ENCODE measurements at regions not wholly inside any gene's neighbourhood (a gene's known extent, or its start where the extent isn't known, plus 50 kb on each side); places are given as distances from the start of the nearest gene placed in this dataset.
"Not testable (repeated sequence)": the region's sequence is repeated elsewhere in the genome, so short reads cannot be mapped to it uniquely, and the experiment has no call there.

GRCh38 chr4:112708772-112709171 is 71.8 kb downstream of the LARP7 start:
- no peak for DNase-seq

DNA sequence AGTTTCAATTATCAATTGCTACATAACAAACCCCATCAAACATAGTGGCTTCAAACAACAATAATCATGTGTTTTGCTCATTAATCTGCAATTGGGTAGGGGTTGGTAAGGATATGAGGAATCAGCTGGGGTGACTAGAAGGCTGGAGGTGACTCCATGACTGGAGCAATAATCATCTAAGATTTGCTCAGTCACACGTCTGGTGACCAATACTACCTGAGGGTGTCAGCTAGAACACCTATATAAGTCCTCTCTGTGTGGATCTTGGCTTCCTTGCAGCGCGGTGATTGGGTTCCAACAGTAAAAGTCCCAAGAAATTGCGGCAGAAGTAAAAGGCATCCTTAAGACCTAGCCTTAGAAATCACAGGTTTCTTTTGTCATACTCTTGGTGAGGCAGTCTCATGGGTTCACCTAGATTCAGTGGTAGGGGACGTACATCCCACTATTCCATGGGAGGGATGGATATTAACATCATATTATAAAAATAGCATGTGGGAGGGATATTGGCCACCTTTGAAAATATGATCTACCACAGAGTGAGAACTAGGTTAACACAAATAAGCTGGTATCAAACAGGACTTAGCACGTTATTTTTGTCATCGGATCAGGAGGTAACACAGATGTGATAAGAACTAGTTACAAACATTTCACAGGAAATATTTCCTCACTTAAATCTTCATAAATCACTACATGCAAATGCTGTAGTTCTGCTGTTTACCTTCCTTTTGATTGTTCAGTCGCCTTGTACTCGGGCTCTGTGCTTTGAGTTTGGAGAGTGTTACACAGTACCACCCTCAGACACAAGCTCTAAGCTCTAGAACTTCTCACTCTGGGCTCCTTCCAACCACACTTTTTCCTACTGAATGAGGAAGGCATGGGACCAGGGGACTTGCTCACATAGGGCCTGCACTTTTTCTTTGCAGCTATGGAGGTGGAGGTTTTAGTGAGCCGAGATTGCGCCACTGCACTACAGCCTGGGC is 78.3 kb downstream of the LARP7 start:
- no peak for DNase-seq

- no peak for DNase-seq
These were observed 80.9 kb downstream of the LARP7 start for GRCh38 chr4:112717856-112718255.

- no peak for DNase-seq
These were observed 84.7 kb downstream of the LARP7 start for GRCh38 chr4:112721627-112722026.

DNA sequence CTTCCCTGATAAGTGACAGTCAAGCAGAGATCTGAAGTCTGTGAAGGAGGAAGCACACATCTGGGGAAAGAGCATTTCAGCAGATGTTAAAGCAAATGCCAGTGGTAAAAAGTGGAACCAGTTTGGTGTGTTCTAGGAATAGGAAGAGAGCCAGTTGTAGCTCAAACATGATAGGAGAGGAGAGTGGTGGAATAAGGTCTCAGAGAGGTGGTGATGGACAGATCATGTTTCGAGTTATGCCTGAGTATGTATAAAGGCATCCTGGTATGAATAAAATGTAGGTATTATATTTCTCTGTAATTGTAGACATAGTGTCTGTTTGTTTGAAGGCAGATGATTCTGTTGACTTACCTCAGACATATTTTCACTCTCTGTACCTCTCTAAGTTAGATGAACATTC is 89.1 kb downstream of the LARP7 start:
- DNase-seq, result no peak

GRCh38 chr4:112727728-112728127 is 90.8 kb downstream of the LARP7 start:
- not testable (repeated sequence) for DNase-seq

DNA sequence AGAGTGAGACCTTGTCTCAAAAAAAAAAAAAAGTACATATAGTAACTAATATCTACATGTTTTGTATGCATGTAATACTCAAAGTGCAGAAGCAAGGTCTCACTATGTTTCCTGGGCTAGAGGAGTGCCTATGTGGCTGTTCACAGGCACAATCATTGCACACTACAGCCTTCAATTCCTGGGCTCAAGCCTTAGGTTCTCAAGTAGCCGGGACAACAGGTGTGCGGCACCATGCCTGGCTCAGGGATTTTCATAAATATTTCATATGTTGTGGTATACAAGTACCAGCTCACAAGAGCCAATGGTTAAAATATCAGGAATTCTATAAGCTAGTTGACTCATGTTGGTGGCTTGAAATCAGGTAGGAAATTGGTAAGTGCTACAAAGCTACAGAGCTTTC is 94.8 kb downstream of the LARP7 start:
- DNase-seq, result no peak

- DNase-seq, result no peak
These were observed 95.2 kb downstream of the LARP7 start for GRCh38 chr4:112732142-112732541.

DNA sequence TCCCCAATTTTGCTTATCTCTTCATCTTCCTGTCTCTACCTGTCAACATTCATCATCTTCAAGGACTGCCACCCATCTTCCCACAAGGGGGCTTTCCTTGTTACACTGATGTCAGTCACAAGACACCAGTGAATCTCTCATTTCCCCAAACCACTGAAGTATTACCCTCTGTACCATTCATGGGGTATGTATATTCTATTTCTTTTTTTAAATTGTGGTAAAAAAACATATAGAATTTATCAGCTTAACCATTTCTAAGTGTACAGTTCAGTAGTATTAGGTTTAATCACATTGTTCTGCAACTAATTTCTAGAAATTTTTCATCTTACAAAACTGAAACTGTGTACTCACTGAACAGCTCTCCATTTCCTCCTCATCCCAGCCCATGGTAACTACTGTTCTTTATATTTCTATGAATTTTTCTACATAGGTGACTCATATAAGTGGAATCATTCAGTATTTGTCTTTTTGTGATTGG is 98.6 kb downstream of the LARP7 start:
- DNase-seq, result no peak

- no peak for DNase-seq
These were observed 99.8 kb downstream of the LARP7 start for GRCh38 chr4:112736718-112737135.

DNA sequence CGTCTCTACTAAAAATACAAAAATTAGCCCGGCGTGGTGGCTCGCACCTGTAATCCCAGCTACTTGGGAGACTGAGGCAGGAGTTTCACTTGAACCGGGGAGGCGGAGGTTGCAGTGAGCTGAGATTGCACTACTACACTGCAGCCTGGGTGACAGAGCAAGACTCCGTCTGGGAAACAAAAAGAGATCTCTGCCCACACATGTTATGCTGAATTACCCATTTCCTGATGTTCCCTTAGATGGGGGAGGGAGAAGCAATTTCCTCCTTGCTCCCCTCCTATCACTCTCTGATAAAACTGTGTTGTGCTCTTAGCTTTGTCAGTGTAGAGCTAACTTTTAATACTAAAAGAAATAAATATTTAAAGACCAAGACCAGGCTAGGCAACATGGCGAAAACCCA is 102.5 kb downstream of the LARP7 start:
- no peak for DNase-seq

- no peak for DNase-seq
These were observed 110.1 kb downstream of the LARP7 start for GRCh38 chr4:112747036-112747435.

DNA sequence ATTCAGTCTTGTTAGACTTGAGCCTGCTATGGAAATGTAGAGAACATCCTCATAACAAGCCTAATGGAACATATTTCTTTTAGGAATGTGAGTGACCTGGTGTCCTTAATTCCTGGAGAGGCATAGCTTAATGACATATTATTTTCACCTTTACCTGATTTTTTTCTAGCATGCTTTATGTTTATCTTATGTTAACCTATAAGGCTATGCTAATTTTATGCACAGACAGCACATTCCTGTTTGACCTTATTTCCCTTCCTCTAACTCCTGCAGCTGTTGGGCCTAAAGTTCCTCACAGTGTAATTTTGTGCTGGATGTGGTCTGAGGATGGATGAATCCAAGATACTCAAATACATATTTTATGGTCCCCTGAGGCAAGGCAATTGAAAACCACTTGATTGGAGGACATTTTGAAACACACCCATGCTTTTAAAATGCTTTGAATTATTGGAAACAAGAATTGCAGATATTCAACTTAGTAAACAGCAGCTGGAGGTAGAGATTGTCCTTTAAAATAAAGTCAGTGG is 111.5 kb downstream of the LARP7 start:
- DNase-seq, result no peak

GRCh38 chr4:112750749-112751148 is 113.8 kb downstream of the LARP7 start:
- not testable (repeated sequence) for DNase-seq

- DNase-seq, result no peak
These were observed 114.5 kb downstream of the LARP7 start for GRCh38 chr4:112751447-112751846.

DNA sequence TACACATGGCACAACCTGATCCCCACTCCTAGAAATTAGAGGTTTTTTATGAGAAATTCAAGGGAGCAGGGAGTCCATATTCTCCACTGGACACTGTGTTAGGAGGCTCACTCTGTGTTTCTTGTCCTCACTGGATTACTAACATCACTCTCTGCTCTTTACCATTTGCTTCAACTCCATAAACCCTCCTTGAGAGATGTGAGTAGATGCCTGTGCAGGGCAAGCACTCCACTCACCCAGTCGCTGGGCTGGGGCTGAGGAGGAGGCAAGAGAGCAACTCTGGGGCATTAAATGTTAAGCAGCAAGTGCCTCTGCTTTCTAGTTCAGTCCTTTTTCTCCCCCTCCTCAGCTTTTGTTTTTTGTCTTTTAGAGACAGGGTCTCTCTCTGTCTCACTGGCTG is 115.1 kb downstream of the LARP7 start:
- no peak for DNase-seq

- no peak for DNase-seq
These were observed 115.6 kb downstream of the LARP7 start for GRCh38 chr4:112752510-112752909.

- no peak for DNase-seq
These were observed 116.4 kb downstream of the LARP7 start for GRCh38 chr4:112753333-112753732.

DNA sequence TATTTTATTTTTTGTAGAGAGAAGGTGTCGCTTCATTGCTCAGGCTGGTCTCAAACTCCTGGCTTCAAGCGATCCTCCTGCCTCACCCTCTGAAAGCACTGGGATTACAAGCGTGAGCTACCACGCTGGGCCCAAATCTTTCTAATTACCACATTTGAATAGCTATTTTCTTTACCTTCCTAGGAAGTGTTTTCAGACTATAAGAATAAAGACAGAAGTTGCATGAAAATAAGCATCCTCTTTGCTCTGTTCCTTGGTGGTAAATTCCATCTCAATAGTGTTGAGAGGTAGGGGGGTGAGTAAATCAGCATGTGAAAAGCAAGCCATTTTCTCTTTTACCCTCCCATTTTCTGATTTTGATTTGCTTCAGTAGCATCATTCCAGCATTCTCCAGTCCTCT is 122.4 kb downstream of the LARP7 start:
- no peak for DNase-seq

DNA sequence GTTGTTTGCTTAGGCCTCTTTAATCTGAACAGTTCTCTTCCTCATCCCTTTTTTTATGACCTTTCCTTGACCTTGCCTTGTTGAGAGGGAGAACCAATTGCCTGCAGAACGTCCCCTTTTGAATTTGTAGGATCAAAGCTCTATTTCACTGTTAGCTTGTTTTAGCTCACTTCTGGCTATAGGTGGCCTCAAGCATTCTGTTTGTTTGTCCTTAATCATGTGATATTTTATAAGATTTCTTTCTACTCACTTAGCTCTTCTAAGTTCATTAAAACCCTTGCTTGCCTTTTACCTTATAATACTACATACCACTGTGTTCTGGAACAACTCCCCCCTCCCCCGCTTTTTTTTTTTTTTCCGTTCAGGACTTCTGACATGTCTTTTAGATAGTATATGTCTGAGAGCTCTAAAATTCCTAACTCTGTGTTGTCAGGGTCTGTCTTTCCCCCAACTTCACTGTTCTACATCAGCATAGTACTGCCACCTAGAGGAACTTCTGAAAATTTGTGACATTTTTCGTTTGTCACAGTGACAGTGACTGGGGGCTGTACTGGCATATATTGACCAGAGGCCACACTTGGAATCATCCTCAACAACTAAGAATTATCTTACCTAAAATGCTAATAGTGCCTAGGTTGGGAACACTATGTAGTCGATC is 128.5 kb downstream of the LARP7 start:
- DNase-seq, result peak; percentile 5

DNA sequence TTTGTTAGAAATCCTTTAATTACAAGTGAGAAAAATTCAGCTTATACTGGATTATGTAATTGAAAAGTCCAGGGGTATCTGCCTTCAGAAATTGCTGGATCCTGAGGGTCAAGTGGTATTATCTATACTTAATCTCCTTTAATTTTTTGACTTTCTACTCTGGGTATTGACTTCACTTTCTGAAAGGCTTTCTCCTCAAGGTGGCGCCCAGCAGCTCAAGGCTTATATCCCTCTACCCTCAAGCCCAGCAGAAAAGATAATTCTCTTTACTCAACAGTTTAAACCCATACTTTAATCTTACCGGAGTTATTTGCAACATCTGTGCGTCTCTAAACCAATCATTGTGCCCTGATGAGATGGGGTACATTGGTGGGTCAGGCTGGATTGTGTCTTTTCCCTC is 129.5 kb downstream of the LARP7 start:
- no peak for DNase-seq

DNA sequence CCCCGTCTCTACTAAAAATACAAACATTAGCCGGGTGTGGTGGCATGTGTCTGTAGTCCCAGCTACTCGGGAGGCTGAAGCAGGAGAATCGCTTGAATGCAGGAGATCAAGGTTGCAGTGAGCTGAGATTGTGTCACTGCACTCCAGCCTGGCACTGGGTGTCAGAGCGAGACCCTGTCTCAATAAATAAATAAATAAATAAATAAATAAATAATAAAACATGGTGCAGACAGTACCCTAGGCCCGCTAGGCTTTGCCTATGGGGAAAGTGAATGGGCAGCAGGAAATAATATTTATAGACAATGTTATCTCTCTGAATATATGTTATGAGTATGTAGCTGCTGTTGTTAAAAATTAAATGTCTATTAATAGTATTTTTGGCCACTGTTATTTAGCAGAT is 130.4 kb downstream of the LARP7 start:
- DNase-seq, result no peak

DNA sequence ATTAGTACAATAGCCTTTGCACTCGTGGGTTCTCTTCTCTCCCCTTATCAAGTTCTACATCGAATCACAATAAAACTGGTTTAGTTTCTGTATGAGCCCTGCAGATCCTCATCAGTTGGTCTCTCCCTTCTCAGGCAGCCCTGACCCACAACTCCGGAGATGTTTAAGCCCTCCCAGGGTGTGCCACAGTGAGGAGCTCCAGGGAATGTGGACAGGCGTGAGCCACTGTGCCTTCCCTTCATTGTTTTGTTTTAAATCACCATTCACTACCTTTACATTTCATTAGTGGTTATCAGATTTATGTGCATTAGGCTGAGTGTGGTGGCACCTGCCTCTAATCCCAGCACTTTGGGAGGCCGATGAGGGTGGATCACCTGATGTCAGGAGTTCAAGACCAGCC is 133.2 kb downstream of the LARP7 start:
- DNase-seq, result no peak

GRCh38 chr4:112775801-112776200 is 138.9 kb downstream of the LARP7 start:
- no peak for DNase-seq

Measured in SHP77 treated with DMSO at 0.1 percent for 48 hours (cell line).